GM12872 (cell line): ENCODE measurements at regions not wholly inside any gene's neighbourhood (a gene's known extent, or its start where the extent isn't known, plus 50 kb on each side); places are given as distances from the start of the nearest gene placed in this dataset.

Source experiments
- CTCF ChIP-seq: IDR thresholded peaks from 3 replicates; pipeline ENCODE4 v1.5.1; 2011; ENCODE audit warnings: low read depth, mild to moderate bottlenecking, low read length, moderate library complexity; ENCODE audit not compliant: insufficient read depth

GRCh38 chr2:12641441-12641840, 75.3 kb upstream of the TRIB2 start:
- no peak for TF ChIP-seq CTCF

GRCh38 chr2:12642332-12642731, 74.4 kb upstream of the TRIB2 start:
- no peak for TF ChIP-seq CTCF

- TF ChIP-seq CTCF, result no peak
Observed at GRCh38 chr2:12642859-12643258, 73.9 kb upstream of the TRIB2 start.

- TF ChIP-seq CTCF, result no peak
Observed at GRCh38 chr2:12649602-12650400, 66.9 kb upstream of the TRIB2 start.

GRCh38 chr2:12651641-12652040, 65.1 kb upstream of the TRIB2 start:
- no peak for TF ChIP-seq CTCF

- TF ChIP-seq CTCF, result no peak
Observed at GRCh38 chr2:12652723-12653122, 64.0 kb upstream of the TRIB2 start.

- TF ChIP-seq CTCF, result no peak
Observed at GRCh38 chr2:12657560-12657959, 59.2 kb upstream of the TRIB2 start.
